Tibial nerve (tissue), 4 donors: ENCODE measurements at regions not wholly inside any gene's neighbourhood (a gene's known extent, or its start where the extent isn't known, plus 50 kb on each side); places are given as distances from the start of the nearest gene placed in this dataset.

Experiments used
- CTCF ChIP-seq, 5 experiments: fragments of 200-600 bp in 3 of 5; fragments of 450-650 bp in 2 of 5; sonication (generic) in 3 of 5; IDR thresholded peaks; one replicate each; pipeline ENCODE4 v1.5.1; 2016 to 2019; ENCODE audit warnings: antibody characterized with exemption in 5 of 5, mild to moderate bottlenecking in 3 of 5, moderate library complexity in 2 of 5
- EP300 ChIP-seq, 2 donors: sonication (generic); formaldehyde crosslinking; IDR thresholded peaks; one replicate each; pipeline ENCODE4 v1.6.1; 2017; ENCODE audit warnings: antibody characterized with exemption in 2 of 2, mild to moderate bottlenecking in 1 of 2
- POLR2A ChIP-seq, 2 donors: fragments of 450-650 bp; IDR thresholded peaks; one replicate each; pipeline ENCODE4 v1.6.1; 2017; ENCODE audit warnings: antibody characterized with exemption in 2 of 2, mild to moderate bottlenecking in 2 of 2, moderate library complexity in 2 of 2

GRCh38 chr2:133918141-133918540 is 335.7 kb upstream of the MGAT5 start:
- TF ChIP-seq POLR2A (IDR thresholded peaks at IDR 0.05) (no peak), CTCF (IDR thresholded peaks at IDR 0.05) (no peak), EP300 (IDR thresholded peaks at IDR 0.05) (no peak)
